HCT116 (cell line): ENCODE measurements at regions not wholly inside any gene's neighbourhood (a gene's known extent, or its start where the extent isn't known, plus 50 kb on each side); places are given as distances from the start of the nearest gene placed in this dataset.
"Not testable (repeated sequence)": the region's sequence is repeated elsewhere in the genome, so short reads cannot be mapped to it uniquely, and the experiment has no call there.

Experiments used
- ATAC-seq: fragments of 200-7000 bp; cut with Tn5 transposase; 2 replicates; pipeline ENCODE4 v1.9.1; 2020; ENCODE audit warnings: mild to moderate bottlenecking, moderate library complexity
- BruUV-seq: library from RNA; stranded (reverse); fragments of 400-500 nt; replicated peaks from 2 replicates; lab custom pipeline; 2021; lab: Mats Ljungman, UMichigan
- CTCF ChIA-PET: fragments of 300-600 bp; sonication (Branson Sonifier 250); formaldehyde crosslinking; loops from one replicate; lab custom pipeline; 2021; ENCODE audit warnings: antibody characterized with exemption; lab: Charles Lee
- POLR2A ChIA-PET: fragments of 300-600, 350-600 bp; sonication (Branson Sonifier 250); formaldehyde crosslinking; loops from one replicate; lab custom pipeline; 2021; ENCODE audit warnings: antibody characterized with exemption; lab: Charles Lee
- RAD21 ChIA-PET, 2 experiments: fragments of 300-600 bp; sonication (Branson Sonifier 250); formaldehyde crosslinking; loops; one replicate each; lab custom pipeline; 2023; ENCODE audit warnings: low total read pairs in 2 of 2; ENCODE audit not compliant: uncharacterized antibody in 2 of 2, unreplicated experiment in 2 of 2, low non-redundant PET in 1 of 2; lab: Charles Lee
- DNase-seq: peaks from one replicate; pipeline ENCODE4 v3.0.0-alpha.2; 2010; ENCODE audit warnings: low read depth, low spot score
- H2AFZ ChIP-seq: fragments of 200-600 bp; shearing (Covaris generic), sonication (generic); 2 replicates; pipeline ENCODE4 v1.6.1; 2017; ENCODE audit warnings: low read depth, mixed run types, mixed read lengths, antibody characterized with exemption, low read length; ENCODE audit not compliant: poor library complexity, severe bottlenecking
- H3K27ac ChIP-seq: 2 replicates; pipeline ENCODE4 v1.5.1; 2012; ENCODE audit warnings: low read depth, low read length
- H3K27me3 ChIP-seq: fragments of 200-600 bp; sonication (generic); 2 replicates; pipeline ENCODE4 v1.6.1; 2016; ENCODE audit warnings: mixed run types, low read length, mixed read lengths; ENCODE audit not compliant: insufficient read depth
- H3K36me3 ChIP-seq, 2 experiments: fragments of 200-500 bp in 1 of 2; fragments of 200-600 bp in 1 of 2; sonication (Bioruptor generic) in 1 of 2; sonication (generic) in 1 of 2; 2 replicates each; pipeline versions ENCODE4 v1.5.1 to v1.6.1; 2014 to 2016; ENCODE audit warnings: low read length in 2 of 2, inconsistent platforms in 1 of 2, mixed read lengths in 1 of 2, mixed run types in 1 of 2; ENCODE audit not compliant: insufficient read depth in 2 of 2, control insufficient read depth in 1 of 2
- H3K4me1 ChIP-seq, 2 experiments: fragments of 200-600 bp in 1 of 2; sonication (generic) in 1 of 2; 2 replicates each; pipeline versions ENCODE4 v1.5.1 to v1.6.1; 2012 to 2017; ENCODE audit warnings: low read length in 2 of 2, inconsistent platforms in 1 of 2, mild to moderate bottlenecking in 1 of 2, mixed read lengths in 1 of 2, mixed run types in 1 of 2, moderate library complexity in 1 of 2; ENCODE audit not compliant: insufficient read depth in 2 of 2, control insufficient read depth in 1 of 2
- H3K4me2 ChIP-seq: fragments of 200-600 bp; sonication (generic); 2 replicates; pipeline ENCODE4 v1.6.1; 2017; ENCODE audit warnings: mixed run types, low read length, mixed read lengths
- H3K4me3 ChIP-seq, 2 experiments: fragments of 200-600 bp in 1 of 2; sonication (generic) in 1 of 2; replicated peaks in 1 of 2; 2 replicates each; pipeline ENCODE4 v1.5.1; 2011 to 2016; ENCODE audit warnings: low read length in 2 of 2, control low read depth in 1 of 2, low read depth in 1 of 2, mild to moderate bottlenecking in 1 of 2, mixed read lengths in 1 of 2, mixed run types in 1 of 2
- H3K79me2 ChIP-seq: fragments of 200-600 bp; sonication (generic); 2 replicates; pipeline ENCODE4 v1.6.1; 2017; ENCODE audit warnings: mild to moderate bottlenecking, mixed run types, low read length, moderate library complexity, mixed read lengths; ENCODE audit not compliant: insufficient read depth
- H3K9ac ChIP-seq: fragments of 200-600 bp; sonication (generic); 2 replicates; pipeline ENCODE4 v1.6.1; 2016; ENCODE audit warnings: low read length, mixed read lengths
- H3K9me2 ChIP-seq: fragments of 200-600 bp; sonication (generic), shearing (Covaris generic); 2 replicates; pipeline ENCODE4 v1.6.1; 2017; ENCODE audit warnings: mixed run types, mild to moderate bottlenecking, moderate library complexity; ENCODE audit not compliant: insufficient read depth
- H3K9me3 ChIP-seq, 2 experiments: fragments of 200-500 bp in 1 of 2; fragments of 200-600 bp in 1 of 2; sonication (Bioruptor generic) in 1 of 2; sonication (generic) in 1 of 2; 2 replicates each; pipeline ENCODE4 v1.6.1; 2014 to 2017; ENCODE audit warnings: low read length in 2 of 2, mixed read lengths in 2 of 2, inconsistent platforms in 1 of 2, low read depth in 1 of 2, mild to moderate bottlenecking in 1 of 2, mixed run types in 1 of 2, moderate library complexity in 1 of 2; ENCODE audit not compliant: control insufficient read depth in 1 of 2, insufficient read depth in 1 of 2
- H4K20me1 ChIP-seq: fragments of 200-600 bp; sonication (generic), shearing (Covaris generic); 2 replicates; pipeline ENCODE4 v1.6.1; 2017; ENCODE audit warnings: mixed run types, mild to moderate bottlenecking, moderate library complexity; ENCODE audit not compliant: insufficient read depth
- intact Hi-C: fragments of 100-400 bp; cut with micrococcal nuclease; formaldehyde crosslinking; loops from 2 replicates; pipeline ENCODE4 v1.10.0; 2022

GRCh38 chr16:21513812-21514473 is 85.4 kb upstream of the METTL9 start:
- BruUV-seq, RAD21 ChIA-PET, H2AFZ ChIP-seq, H3K27ac ChIP-seq, ATAC-seq, intact Hi-C loops, H3K4me2 ChIP-seq, H3K9me2 ChIP-seq, H3K27me3 ChIP-seq, H3K4me3 ChIP-seq, CTCF ChIA-PET, H3K9me3 ChIP-seq, H3K9ac ChIP-seq, DNase-seq, POLR2A ChIA-PET: not testable (repeated sequence)
- peaks cover 15 to 29% of the 10 kb centered on the region in 2 experiments for H3K4me1 ChIP-seq
- peaks cover 94% of the 10 kb centered on the region for H3K79me2 ChIP-seq
- peaks cover 0 to 14% of the 10 kb centered on the region in 2 experiments; a peak in 1 of 4 replicates for H3K36me3 ChIP-seq
- peaks cover 16% of the 10 kb centered on the region; the same call in 1 of the 2 replicates for H4K20me1 ChIP-seq

GRCh38 chr16:21514474-21514840 is 84.9 kb upstream of the METTL9 start:
- POLR2A ChIA-PET, H3K4me3 ChIP-seq: not testable (repeated sequence)

GRCh38 chr16:21516705-21517040 is 82.7 kb upstream of the METTL9 start:
- H3K4me3 ChIP-seq, RAD21 ChIA-PET, ATAC-seq, DNase-seq, intact Hi-C loops, H3K27me3 ChIP-seq, BruUV-seq, H2AFZ ChIP-seq, H3K36me3 ChIP-seq, H3K9ac ChIP-seq, CTCF ChIA-PET, H3K27ac ChIP-seq, H3K4me2 ChIP-seq, H3K9me3 ChIP-seq, POLR2A ChIA-PET, H3K9me2 ChIP-seq: not testable (repeated sequence)
- Histone ChIP-seq H3K79me2 (peaks cover 75% of the 10 kb centered on the region), H4K20me1 (peaks cover 11% of the 10 kb centered on the region; the same call in 1 of the 2 replicates), H3K4me1 (peaks cover 21 to 37% of the 10 kb centered on the region in 2 experiments)

More at GRCh38 chr16:21514474-21514840, 84.9 kb upstream of the METTL9 start:
- CTCF ChIA-PET, H3K36me3 ChIP-seq, H3K9ac ChIP-seq, intact Hi-C loops, ATAC-seq, H3K9me3 ChIP-seq, DNase-seq, H3K27me3 ChIP-seq, H3K9me2 ChIP-seq, RAD21 ChIA-PET, H2AFZ ChIP-seq, H3K4me2 ChIP-seq, BruUV-seq, H3K27ac ChIP-seq: not testable (repeated sequence)
- H4K20me1 ChIP-seq: peaks cover 13% of the 10 kb centered on the region; the same call in 1 of the 2 replicates
- peaks cover 15 to 29% of the 10 kb centered on the region in 2 experiments for H3K4me1 ChIP-seq
- peaks cover 94% of the 10 kb centered on the region for H3K79me2 ChIP-seq

GRCh38 chr16:21517263-21517662 is 82.1 kb upstream of the METTL9 start:
- intact Hi-C loops, H3K9me3 ChIP-seq, H3K4me2 ChIP-seq, H3K27me3 ChIP-seq, DNase-seq, H3K36me3 ChIP-seq, H3K9ac ChIP-seq, RAD21 ChIA-PET, ATAC-seq, H3K27ac ChIP-seq, CTCF ChIA-PET, H3K4me3 ChIP-seq, H2AFZ ChIP-seq, POLR2A ChIA-PET, BruUV-seq, H3K9me2 ChIP-seq: not testable (repeated sequence)
- H4K20me1 ChIP-seq: peaks cover 10% of the 10 kb centered on the region; the same call in 1 of the 2 replicates
- H3K4me1 ChIP-seq: peaks cover 18 to 35% of the 10 kb centered on the region in 2 experiments
- H3K79me2 ChIP-seq: peaks cover 69% of the 10 kb centered on the region
